Testis (tissue), 2 donors: ENCODE measurements at regions not wholly inside any gene's neighbourhood (a gene's known extent, or its start where the extent isn't known, plus 50 kb on each side); places are given as distances from the start of the nearest gene placed in this dataset.

Experiments used
- DNase-seq: peaks from one replicate; pipeline ENCODE4 v3.0.0-alpha.2; 2019
- H3K27ac ChIP-seq, 2 donors: fragments of 200-600 bp; sonication (generic); one replicate each; pipeline ENCODE4 v1.5.1; 2019
- H3K27me3 ChIP-seq: fragments of 200-600 bp; sonication (generic); one replicate; pipeline ENCODE4 v1.5.1; 2019
- H3K36me3 ChIP-seq: fragments of 200-600 bp; sonication (generic); one replicate; pipeline ENCODE4 v1.5.1; 2017; ENCODE audit warnings: low read depth; ENCODE audit errors: missing control alignments
- H3K4me1 ChIP-seq: fragments of 200-600 bp; sonication (generic); one replicate; pipeline ENCODE4 v1.5.1; 2019
- H3K4me3 ChIP-seq, 2 donors: fragments of 200-600 bp; sonication (generic); one replicate each; pipeline ENCODE4 v1.5.1; 2017 to 2019
- H3K9me3 ChIP-seq: fragments of 200-600 bp; sonication (generic); one replicate; pipeline ENCODE4 v1.5.1; 2017
- POLR2A ChIP-seq: fragments of 450-650 bp; IDR thresholded peaks from one replicate; pipeline ENCODE4 v1.6.1; 2017; ENCODE audit warnings: antibody characterized with exemption, mild to moderate bottlenecking, moderate library complexity
- WGBS, 2 donors: methylation state at CpG; one replicate each; pipeline ENCODE4 v1.1.5; 2018; 5-methylcytosine and 5-hydroxymethylcytosine counted together
- intact Hi-C: fragments of 100-400 bp; cut with DNase I; formaldehyde crosslinking; loops from one replicate; pipeline ENCODE4 v1.15.1; 2023; ENCODE audit warnings: low total_unique reads
- TF ChIP-seq, protein P1 (sequence below), 3 experiments: fragments of 450-650 bp in 2 of 3; fragments of 200-600 bp in 1 of 3; sonication (generic) in 1 of 3; IDR thresholded peaks; one replicate each; pipeline ENCODE4 v1.5.1; 2016 to 2019; ENCODE audit warnings: antibody characterized with exemption in 3 of 3, mild to moderate bottlenecking in 2 of 3, moderate library complexity in 1 of 3

DNA sequence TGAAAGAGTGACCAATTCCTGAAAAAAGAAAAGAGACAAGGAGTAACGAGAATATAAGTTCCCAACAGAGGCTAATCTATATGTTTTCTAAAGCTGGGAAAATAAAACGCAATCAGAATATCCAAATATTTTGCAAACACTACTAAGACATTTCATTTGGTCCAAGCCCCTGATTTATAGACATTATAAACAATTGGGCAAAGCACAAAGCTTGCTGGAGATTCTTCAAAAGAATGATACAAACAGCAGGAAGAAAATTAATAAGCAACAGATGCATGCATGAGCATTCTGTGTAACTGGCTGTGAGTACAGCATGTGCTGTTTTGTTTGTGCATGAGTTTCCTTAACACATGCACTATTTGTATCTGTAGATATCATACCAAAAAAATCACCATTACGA is 552.9 kb downstream of the LTN1 start:
- Histone ChIP-seq H3K9me3 (no peaks in the 10 kb centered on the region), H3K4me1 (no peaks in the 10 kb centered on the region), H3K36me3 (no peaks in the 10 kb centered on the region), H3K27ac (no peak overlapping the region), H3K27me3 (no peaks in the 10 kb centered on the region), H3K4me3 (no peak overlapping the region)
- intact Hi-C loops, result no loop called here
- TF ChIP-seq, protein P1, sequence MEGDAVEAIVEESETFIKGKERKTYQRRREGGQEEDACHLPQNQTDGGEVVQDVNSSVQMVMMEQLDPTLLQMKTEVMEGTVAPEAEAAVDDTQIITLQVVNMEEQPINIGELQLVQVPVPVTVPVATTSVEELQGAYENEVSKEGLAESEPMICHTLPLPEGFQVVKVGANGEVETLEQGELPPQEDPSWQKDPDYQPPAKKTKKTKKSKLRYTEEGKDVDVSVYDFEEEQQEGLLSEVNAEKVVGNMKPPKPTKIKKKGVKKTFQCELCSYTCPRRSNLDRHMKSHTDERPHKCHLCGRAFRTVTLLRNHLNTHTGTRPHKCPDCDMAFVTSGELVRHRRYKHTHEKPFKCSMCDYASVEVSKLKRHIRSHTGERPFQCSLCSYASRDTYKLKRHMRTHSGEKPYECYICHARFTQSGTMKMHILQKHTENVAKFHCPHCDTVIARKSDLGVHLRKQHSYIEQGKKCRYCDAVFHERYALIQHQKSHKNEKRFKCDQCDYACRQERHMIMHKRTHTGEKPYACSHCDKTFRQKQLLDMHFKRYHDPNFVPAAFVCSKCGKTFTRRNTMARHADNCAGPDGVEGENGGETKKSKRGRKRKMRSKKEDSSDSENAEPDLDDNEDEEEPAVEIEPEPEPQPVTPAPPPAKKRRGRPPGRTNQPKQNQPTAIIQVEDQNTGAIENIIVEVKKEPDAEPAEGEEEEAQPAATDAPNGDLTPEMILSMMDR (IDR thresholded peaks at IDR 0.05), result no peak
- 50 to 58% methylated on average over 3 of the region's 3 CpGs for WGBS, 2 donors
- no peak for DNase-seq

DNA sequence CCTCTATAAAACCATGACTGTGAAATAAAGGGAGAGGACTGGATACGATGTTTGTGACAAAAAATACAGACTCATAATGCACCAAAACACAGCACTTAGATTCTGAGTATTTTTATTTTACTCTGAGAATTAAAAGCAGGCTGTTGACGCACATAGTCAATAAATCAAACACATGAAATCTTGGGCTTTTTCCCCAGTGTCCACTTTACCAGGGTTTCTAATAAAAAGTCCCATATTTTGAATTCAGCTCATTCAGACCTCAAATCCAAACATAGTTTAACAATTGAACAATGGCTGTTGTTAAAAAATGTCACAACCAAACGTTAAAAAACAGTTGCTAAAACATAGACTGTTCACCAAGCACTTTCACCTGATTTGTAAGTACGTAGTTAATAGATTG is 553.4 kb downstream of the LTN1 start:
- no peak overlapping the region for H3K27ac ChIP-seq
- intact Hi-C loops, result no loop called here
- no peak for DNase-seq

DNA sequence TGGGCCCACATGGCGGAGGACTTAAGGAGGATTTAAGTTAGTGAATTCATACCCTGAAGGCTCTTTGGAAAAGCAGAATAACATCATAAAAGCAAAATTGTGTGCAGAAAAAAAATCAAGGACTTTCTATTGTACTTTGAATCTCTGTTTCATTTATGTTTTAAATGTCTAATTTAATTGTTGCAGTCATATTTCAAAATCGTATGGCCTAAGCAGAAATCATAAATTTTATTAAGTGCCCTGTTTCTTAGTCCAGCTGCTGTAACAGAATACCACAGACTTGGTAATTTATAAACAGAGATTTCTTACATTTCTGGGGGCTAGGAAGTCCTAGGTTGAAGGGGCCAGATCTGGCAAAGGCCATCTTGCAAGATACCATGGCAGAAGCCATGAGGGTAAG is 555.6 kb downstream of the LTN1 start:
- TF ChIP-seq POLR2A, result no peak
- TF ChIP-seq, protein P1 (IDR thresholded peaks at IDR 0.05), result no peak
- intact Hi-C loops, result no loop called here
- no peak overlapping the region for H3K4me3 ChIP-seq
- DNase-seq, result no peak
- H3K4me1 ChIP-seq, result no peaks in the 10 kb centered on the region
- no peaks in the 10 kb centered on the region for H3K27me3 ChIP-seq
- WGBS, 2 donors, result 73 to 80% methylated on average over 2 of the region's 2 CpGs
- H3K36me3 ChIP-seq, result no peaks in the 10 kb centered on the region
- no peak overlapping the region for H3K27ac ChIP-seq
- H3K9me3 ChIP-seq, result no peaks in the 10 kb centered on the region

More for the DNA sequence above, 553.4 kb downstream of the LTN1 start:
- no peak for TF ChIP-seq POLR2A
- TF ChIP-seq, protein P1 (IDR thresholded peaks at IDR 0.05), result no peak
- Histone ChIP-seq H3K4me1 (no peaks in the 10 kb centered on the region), H3K27me3 (no peaks in the 10 kb centered on the region), H3K36me3 (no peaks in the 10 kb centered on the region), H3K4me3 (no peak overlapping the region), H3K9me3 (no peaks in the 10 kb centered on the region)
- WGBS, 2 donors, result 51 to 62% methylated on average over 4 of the region's 4 CpGs

DNA sequence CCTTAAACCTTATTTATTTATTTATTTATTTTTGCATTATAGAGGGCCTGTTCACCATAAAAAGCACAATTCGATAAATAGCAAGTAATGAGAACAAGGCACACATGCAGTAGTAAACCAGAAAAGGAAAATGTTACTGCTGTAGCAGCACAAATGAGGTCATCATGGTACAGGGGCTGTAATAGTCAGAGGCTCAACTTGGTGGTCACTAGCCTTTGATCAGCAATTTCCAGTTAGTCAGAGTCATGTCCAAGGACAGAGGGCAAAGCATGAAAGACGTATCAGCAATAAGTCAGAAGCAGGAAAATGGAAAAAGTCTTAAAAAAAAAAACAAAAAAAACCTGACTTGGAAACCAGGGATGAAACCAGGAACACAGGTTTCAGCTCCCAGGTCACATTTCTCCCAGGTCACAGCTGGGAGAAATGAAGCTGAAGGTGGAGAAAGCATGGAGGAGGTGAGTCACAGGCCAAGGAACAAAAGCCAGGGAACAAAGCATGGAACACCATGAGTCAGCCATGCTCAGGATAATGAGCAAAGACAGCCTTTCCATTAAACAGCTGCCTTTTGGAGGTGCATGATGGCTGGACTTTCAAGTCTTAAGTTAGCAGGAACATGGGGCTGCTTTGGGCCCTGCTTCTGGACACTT is 556.3 kb downstream of the LTN1 start:
- H3K9me3 ChIP-seq, result no peaks in the 10 kb centered on the region
- no peaks in the 10 kb centered on the region for H3K36me3 ChIP-seq
- H3K27ac ChIP-seq, result no peak overlapping the region
- DNase-seq, result no peak
- H3K4me1 ChIP-seq, result no peaks in the 10 kb centered on the region
- intact Hi-C loops, result no loop called here
- TF ChIP-seq, protein P1 (IDR thresholded peaks at IDR 0.05), result no peak
- no peak overlapping the region for H3K4me3 ChIP-seq
- H3K27me3 ChIP-seq, result no peaks in the 10 kb centered on the region
- 92% methylated on average over 2 of the region's 2 CpGs for WGBS, 2 donors

DNA sequence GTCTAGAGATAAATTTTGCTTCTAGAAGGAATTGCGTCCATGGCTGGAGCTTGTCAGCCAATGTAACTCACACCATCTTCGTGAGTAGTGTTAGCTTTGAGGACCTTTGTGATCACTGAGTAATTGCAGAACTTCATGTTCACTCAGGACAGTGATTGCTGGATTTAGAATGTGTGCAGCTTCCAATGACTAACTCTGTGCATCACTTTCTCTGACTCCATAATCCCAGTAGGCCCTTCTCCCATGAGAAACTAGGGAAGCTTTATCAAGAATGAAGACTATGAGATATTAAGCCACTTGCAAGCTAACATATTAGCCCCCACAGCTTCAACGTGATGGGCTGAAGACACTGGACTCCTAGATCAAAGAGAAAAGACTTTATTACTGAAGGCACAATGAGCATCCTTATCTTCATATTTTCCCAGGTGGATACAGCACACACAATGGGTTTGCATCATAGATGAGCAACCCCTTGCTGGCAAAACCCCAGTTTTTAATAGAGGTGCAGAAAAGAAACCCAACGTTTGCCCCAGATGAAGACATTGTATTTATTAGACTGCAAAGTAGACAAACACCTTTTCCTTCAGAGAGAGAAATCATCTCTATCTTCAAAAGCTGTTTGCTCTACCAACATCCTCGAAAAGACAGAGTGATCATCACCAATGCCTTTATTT is 561.0 kb downstream of the LTN1 start:
- Histone ChIP-seq H3K4me3 (no peak overlapping the region), H3K27ac (no peak overlapping the region), H3K4me1 (no peaks in the 10 kb centered on the region), H3K9me3 (no peaks in the 10 kb centered on the region), H3K27me3 (no peaks in the 10 kb centered on the region), H3K36me3 (no peaks in the 10 kb centered on the region)
- no peak for DNase-seq
- WGBS, 2 donors, result 79 to 89% methylated on average over 5 of the region's 5 CpGs
- no peak for TF ChIP-seq POLR2A
- TF ChIP-seq, protein P1 (IDR thresholded peaks at IDR 0.05), result no peak
- intact Hi-C loops, result no loop called here
